ENCODE measurements at regions not wholly inside any gene's neighbourhood (a gene's known extent, or its start where the extent isn't known, plus 50 kb on each side); places are given as distances from the start of the nearest gene placed in this dataset.

GRCh38 chr18:77442393-77442792 lies 192.7 kb downstream of the GALR1 start:
- TF ChIP-seq POLR2A (IDR thresholded peaks at IDR 0.05; ENCODE audit: low read length) = no peak
- TF ChIP-seq GATA1 (IDR thresholded peaks at IDR 0.05; ENCODE audit: low read depth, low read length) = no peak

All from erythroblast (primary cell).